ENCODE measurements at regions not wholly inside any gene's neighbourhood (a gene's known extent, or its start where the extent isn't known, plus 50 kb on each side); places are given as distances from the start of the nearest gene placed in this dataset.
A peak's percentile ranks its signal among the peaks of the same experiment; 100 is the strongest.

GRCh38 chr5:106768392-106768791 is 902.3 kb downstream of the EFNA5 start:
- POLR2A ChIA-PET (ENCODE audit: unreplicated experiment), result no interaction called here
- Histone ChIP-seq H2AFZ (replicated peaks; ENCODE audit: low read length, poor library complexity) (no peak overlapping the region), H2BK20ac (ENCODE audit: low read depth, low read length) (no peak overlapping the region), H4K5ac (ENCODE audit: low read depth, low read length) (no peak overlapping the region), H3K9me1 (ENCODE audit: insufficient read depth, low read length) (no peaks in the 10 kb centered on the region), H2AK5ac (ENCODE audit: low read depth, low read length) (no peak overlapping the region), H3K56ac (ENCODE audit: extremely low read depth, insufficient read depth, low read length) (no peak overlapping the region), H2BK15ac (ENCODE audit: low read depth, low read length) (no peak overlapping the region), H3K14ac (replicated peaks; ENCODE audit: low read depth, low read length) (no peak overlapping the region), H3K4me3 (ENCODE audit: insufficient read depth, low read depth, low read length) (no peak overlapping the region), H2AK9ac (replicated peaks; ENCODE audit: low read depth, low read length, poor library complexity) (no peak overlapping the region), H3K18ac (ENCODE audit: low read depth, low read length) (no peak overlapping the region), H3K23ac (ENCODE audit: low read depth, low read length) (no peak overlapping the region), H2BK5ac (ENCODE audit: low read depth, low read length, poor library complexity, severe bottlenecking) (no peak overlapping the region), H4K20me1 (ENCODE audit: insufficient read depth, low read length) (no peaks in the 10 kb centered on the region), H3K36me3 (ENCODE audit: control insufficient read depth, insufficient read depth, low read length) (no peaks in the 10 kb centered on the region), H3K4me1 (ENCODE audit: control insufficient read depth, insufficient read depth, low read length) (no peaks in the 10 kb centered on the region), H3K9ac (ENCODE audit: low read depth, low read length) (no peak overlapping the region), H4K8ac (ENCODE audit: low read depth in 2 of 2, low read length in 2 of 2) (no peak overlapping the region), H3K79me1 (ENCODE audit: low read depth in 1 of 2, low read length in 2 of 2) (no peaks in the 10 kb centered on the region), H3K9me3 (ENCODE audit: control insufficient read depth, insufficient read depth, low read length) (no peaks in the 10 kb centered on the region), H3K4ac (ENCODE audit: low read depth, low read length) (no peak overlapping the region), H3K27me3 (ENCODE audit: control insufficient read depth, insufficient read depth, low read length) (no peaks in the 10 kb centered on the region), H4K91ac (ENCODE audit: insufficient read depth, low read depth, low read length) (no peak overlapping the region), H3K27ac (ENCODE audit: insufficient read depth, low read length) (no peak overlapping the region), H2BK120ac (ENCODE audit: low read depth, low read length) (no peak overlapping the region), H3K4me2 (ENCODE audit: low read depth, low read length) (no peak overlapping the region)
- no CpG with 5 or more reads among the region's 4 CpGs for WGBS, 2 experiments (ENCODE audit: extremely low coverage in 2 of 2, insufficient read length in 1 of 2)
- intact Hi-C loops (cut with micrococcal nuclease) (no loop called here), in situ Hi-C loops (cut with MboI; ENCODE audit: low sequenced_read_pairs) (no loop called here), dilution Hi-C loops (cut with HindIII; ENCODE audit: low sequenced_read_pairs, unreplicated experiment) (no loop called here)
- BruUV-seq (replicated peaks), result no TSS peak
- ATAC-seq (ENCODE audit: low read depth) (no peak), DNase-seq (no peak)
- TF ChIP-seq MAZ (IDR thresholded peaks at IDR 0.05; ENCODE audit: borderline replicate concordance, low read depth, low read length) (no peak), FOS (IDR thresholded peaks at IDR 0.05; ENCODE audit: low read depth, low read length) (no peak), CEBPB (IDR thresholded peaks at IDR 0.05; ENCODE audit: low read depth, low read length) (peak; percentile 67)
- CTCF ChIA-PET, result no interaction called here

Data from IMR-90 (cell line).